Activated CD8-positive, alpha-beta memory T cell treated with anti-CD3 and anti-CD28 coated beads, Interleukin-2, amount 10 ng/mL, durations not matched to agents 7 days and 5 days (primary cell): ENCODE measurements at regions not wholly inside any gene's neighbourhood (a gene's known extent, or its start where the extent isn't known, plus 50 kb on each side); places are given as distances from the start of the nearest gene placed in this dataset.

Experiments used
- ATAC-seq: fragments of 150-1000 bp; cut with Tn5 transposase; one replicate; pipeline ENCODE4 v1.10.0; 2021; ENCODE audit warnings: moderate library complexity
- CTCF ChIA-PET: fragments of 350-600 bp; sonication (Branson Sonifier 250); formaldehyde crosslinking; loops from one replicate; lab custom pipeline; 2021; ENCODE audit warnings: antibody characterized with exemption; lab: Charles Lee
- DNase-seq: peaks from one replicate; pipeline ENCODE4 v3.0.0-alpha.2; 2020
- H3K27ac Mint-ChIP-seq: one replicate; pipeline ENCODE4 v1.8.0; 2021; ENCODE audit warnings: mild to moderate bottlenecking, mixed read lengths
- H3K27me3 Mint-ChIP-seq: one replicate; pipeline ENCODE4 v1.8.0; 2021; ENCODE audit warnings: mixed read lengths
- H3K36me3 Mint-ChIP-seq: one replicate; pipeline ENCODE4 v1.8.0; 2021; ENCODE audit warnings: mild to moderate bottlenecking, mixed read lengths
- H3K4me1 Mint-ChIP-seq: one replicate; pipeline ENCODE4 v1.8.0; 2021; ENCODE audit warnings: mixed read lengths
- H3K4me3 Mint-ChIP-seq: one replicate; pipeline ENCODE4 v1.8.0; 2021; ENCODE audit warnings: mild to moderate bottlenecking, moderate library complexity, mixed read lengths
- H3K9me3 Mint-ChIP-seq: one replicate; pipeline ENCODE4 v1.8.0; 2022; ENCODE audit warnings: low read depth, mixed read lengths

DNA sequence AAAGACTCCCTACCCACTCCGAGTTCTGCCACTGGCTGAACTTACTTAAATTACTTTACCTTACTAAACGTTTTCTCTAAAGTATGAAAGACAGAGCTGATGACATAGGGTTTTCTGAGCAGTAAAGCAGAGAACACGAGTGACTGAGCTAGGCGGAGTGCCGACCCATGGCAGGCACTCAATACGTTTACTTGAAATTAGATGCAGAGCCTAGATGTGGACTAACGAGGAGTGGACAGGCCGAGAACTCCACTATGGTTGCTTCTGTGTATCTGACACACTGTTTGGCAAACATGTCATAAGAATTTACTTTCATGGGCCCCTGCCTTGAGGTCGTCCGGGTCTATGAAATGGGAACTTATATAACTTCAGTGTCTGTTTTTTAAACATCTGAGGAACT is 471.0 kb downstream of the STK39 start:
- no peaks in the 10 kb centered on the region for H3K9me3 Mint-ChIP-seq
- no peaks in the 10 kb centered on the region for H3K27me3 Mint-ChIP-seq
- no peak for ATAC-seq
- no peaks in the 10 kb centered on the region for H3K36me3 Mint-ChIP-seq
- H3K4me1 Mint-ChIP-seq: no peaks in the 10 kb centered on the region
- no peak overlapping the region for H3K4me3 Mint-ChIP-seq
- CTCF ChIA-PET: no interaction called here
- H3K27ac Mint-ChIP-seq: no peak overlapping the region
- no peak for DNase-seq

DNA sequence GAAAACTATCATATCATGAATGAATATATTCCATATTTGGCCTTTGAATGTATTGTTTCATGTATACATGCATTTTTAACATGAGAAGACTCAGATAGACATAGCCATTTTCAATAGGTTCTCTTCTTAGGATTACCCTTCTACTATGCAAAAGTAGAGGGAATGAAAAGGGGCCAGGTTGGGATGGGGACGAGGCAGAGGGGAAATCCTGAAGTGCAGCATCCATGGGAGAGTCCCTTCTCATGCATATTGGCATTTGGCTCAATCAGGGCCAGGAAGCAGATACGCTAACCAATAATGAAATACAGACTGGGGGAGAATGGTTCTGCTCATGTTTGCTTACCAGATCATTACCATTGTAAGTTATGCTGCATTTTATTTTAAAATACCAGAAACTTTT is 475.8 kb downstream of the STK39 start:
- Mint-ChIP-seq H3K9me3 (no peaks in the 10 kb centered on the region), H3K27me3 (no peaks in the 10 kb centered on the region), H3K4me3 (no peak overlapping the region), H3K36me3 (no peaks in the 10 kb centered on the region), H3K27ac (no peak overlapping the region), H3K4me1 (no peaks in the 10 kb centered on the region)
- CTCF ChIA-PET: no interaction called here
- no peak for DNase-seq
- no peak for ATAC-seq

DNA sequence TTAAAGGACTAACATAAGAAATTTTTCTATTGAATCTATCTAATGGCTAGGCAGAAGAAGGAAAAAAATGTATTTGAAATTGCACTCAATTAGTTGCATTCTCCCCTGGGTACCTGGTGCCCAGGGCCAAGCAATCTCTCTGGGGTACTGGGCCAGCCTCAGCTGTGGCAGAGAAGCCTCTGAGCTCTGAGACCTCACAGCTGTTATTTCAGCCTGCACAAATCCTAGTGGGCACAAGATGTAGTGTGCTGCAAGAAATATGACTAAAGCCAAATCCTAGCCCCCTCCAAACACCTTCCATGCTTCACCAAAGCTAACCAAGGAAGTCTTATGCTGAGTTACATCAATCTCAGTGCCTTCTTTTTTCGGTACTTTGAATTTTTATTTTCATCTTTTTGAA is 478.4 kb downstream of the STK39 start:
- no peaks in the 10 kb centered on the region for H3K9me3 Mint-ChIP-seq
- no peak overlapping the region for H3K27ac Mint-ChIP-seq
- no peaks in the 10 kb centered on the region for H3K36me3 Mint-ChIP-seq
- no peaks in the 10 kb centered on the region for H3K4me1 Mint-ChIP-seq
- no peak overlapping the region for H3K4me3 Mint-ChIP-seq
- CTCF ChIA-PET: interaction anchor here (1.1 kb wide), 1 partner anchor 348 kb away, joined by 3 read pairs; no protein-coding TSS in a partner anchor
- no peak for ATAC-seq
- no peaks in the 10 kb centered on the region for H3K27me3 Mint-ChIP-seq
- no peak for DNase-seq

DNA sequence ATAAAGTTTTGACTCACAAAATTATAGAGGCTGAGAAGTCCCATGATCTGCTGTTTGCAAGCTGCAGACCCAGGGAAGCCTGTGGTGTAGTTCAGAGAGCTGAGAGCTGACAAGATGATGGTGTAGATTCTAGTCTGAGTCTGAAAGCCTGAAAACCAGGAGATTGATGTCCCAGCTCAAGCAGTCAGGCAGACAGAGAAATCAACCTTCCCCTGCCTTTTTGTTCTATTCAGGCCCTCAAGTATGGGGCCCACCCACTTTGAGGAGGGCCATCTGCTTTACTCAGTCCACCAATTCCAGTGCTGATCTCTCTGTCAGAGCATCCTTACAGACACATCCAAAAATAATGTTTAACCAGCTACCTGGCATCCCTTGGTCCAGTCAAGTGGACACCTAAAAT is 479.6 kb downstream of the STK39 start:
- CTCF ChIA-PET: no interaction called here
- Mint-ChIP-seq H3K36me3 (no peaks in the 10 kb centered on the region), H3K4me1 (no peaks in the 10 kb centered on the region), H3K4me3 (no peak overlapping the region), H3K27me3 (no peaks in the 10 kb centered on the region), H3K9me3 (no peaks in the 10 kb centered on the region), H3K27ac (no peak overlapping the region)
- no peak for ATAC-seq
- DNase-seq: no peak

DNA sequence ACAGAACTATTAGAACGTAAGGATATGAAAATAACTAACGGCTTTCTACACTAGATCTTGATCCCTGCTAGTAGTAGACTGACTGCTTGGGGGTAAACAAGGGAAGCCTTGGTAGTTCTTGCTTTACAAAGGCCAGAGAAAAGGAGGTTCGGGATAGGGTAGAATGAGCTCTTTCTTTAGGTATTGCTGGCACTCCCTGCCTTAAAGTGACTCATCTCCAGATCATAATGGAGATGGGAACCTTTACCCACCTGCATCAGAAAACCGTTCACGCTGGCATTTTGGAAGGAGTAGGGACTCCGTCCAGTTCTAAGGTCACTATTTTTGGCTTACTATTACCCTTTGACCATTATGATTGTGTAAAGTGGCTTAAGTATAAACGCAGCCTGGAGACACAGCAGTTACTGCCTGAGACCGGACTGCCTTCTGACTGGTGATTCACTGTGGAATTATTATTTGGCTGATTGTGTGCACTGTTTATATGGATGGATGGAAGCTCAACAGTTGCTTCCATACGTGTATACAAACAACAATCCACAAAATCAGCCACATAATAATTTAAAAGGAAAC is 482.5 kb downstream of the STK39 start:
- DNase-seq (no peak), ATAC-seq (no peak)
- Mint-ChIP-seq H3K36me3 (no peaks in the 10 kb centered on the region), H3K9me3 (no peaks in the 10 kb centered on the region), H3K4me3 (no peak overlapping the region), H3K4me1 (no peaks in the 10 kb centered on the region), H3K27ac (no peak overlapping the region), H3K27me3 (no peaks in the 10 kb centered on the region)
- CTCF ChIA-PET: no interaction called here

DNA sequence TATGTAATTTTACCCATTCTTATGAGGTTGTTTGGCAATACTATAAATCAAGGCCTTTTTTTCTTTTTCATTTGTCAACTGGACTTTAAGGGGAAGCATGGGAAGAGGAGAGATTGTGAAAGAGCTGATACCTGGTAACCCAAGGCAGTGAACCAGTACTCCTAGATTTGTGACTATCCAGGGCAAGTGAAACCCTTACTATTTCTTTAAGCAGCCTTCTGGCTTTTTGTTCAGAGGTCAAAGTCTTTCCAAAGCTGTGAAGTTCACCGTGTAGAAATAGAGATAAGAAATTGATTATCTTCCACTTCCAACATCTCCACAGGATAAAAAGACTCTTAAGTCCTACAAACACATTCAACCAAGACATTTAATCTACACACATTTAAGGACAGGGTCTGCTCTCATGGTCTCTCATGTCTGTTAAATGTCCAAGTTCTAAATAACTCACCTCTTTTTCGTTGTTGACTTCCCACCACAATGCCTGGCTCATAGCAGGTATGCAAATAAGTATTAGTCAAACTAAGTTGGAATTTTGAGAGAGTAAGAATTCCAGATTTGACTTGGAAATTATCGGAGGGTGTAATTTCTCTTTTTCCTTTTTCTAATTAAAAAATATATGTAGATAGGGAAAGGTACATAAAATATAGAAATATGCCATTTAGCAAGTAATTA is 485.8 kb downstream of the STK39 start:
- H3K27ac Mint-ChIP-seq: no peak overlapping the region
- ATAC-seq: no peak
- DNase-seq: no peak
- H3K9me3 Mint-ChIP-seq: no peaks in the 10 kb centered on the region
- no peaks in the 10 kb centered on the region for H3K27me3 Mint-ChIP-seq
- H3K36me3 Mint-ChIP-seq: no peaks in the 10 kb centered on the region
- CTCF ChIA-PET: no interaction called here
- H3K4me1 Mint-ChIP-seq: no peaks in the 10 kb centered on the region
- no peak overlapping the region for H3K4me3 Mint-ChIP-seq

DNA sequence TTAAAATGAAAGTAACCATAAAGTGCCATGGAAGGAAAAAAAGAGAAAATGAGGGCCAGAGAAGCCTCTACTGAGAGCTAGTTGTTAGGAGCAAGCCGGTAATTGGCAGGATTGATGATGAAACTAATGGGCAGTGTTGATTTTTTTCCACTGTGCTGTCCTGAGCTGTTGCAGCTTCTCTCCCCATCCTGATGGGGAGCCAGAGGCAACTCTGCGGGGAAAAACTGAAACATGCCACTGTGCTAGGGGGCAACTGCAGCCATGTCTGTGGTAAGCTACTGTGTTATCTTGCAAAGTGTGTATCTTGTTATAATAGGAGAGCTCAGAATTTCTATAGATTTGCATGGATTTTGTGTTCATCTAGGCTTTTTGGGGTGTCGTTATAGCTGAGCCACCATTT is 487.9 kb downstream of the STK39 start:
- H3K27me3 Mint-ChIP-seq: no peaks in the 10 kb centered on the region
- no peaks in the 10 kb centered on the region for H3K9me3 Mint-ChIP-seq
- no peak overlapping the region for H3K27ac Mint-ChIP-seq
- no peaks in the 10 kb centered on the region for H3K36me3 Mint-ChIP-seq
- DNase-seq (no peak), ATAC-seq (no peak)
- no peak overlapping the region for H3K4me3 Mint-ChIP-seq
- no peaks in the 10 kb centered on the region for H3K4me1 Mint-ChIP-seq
- CTCF ChIA-PET: no interaction called here

DNA sequence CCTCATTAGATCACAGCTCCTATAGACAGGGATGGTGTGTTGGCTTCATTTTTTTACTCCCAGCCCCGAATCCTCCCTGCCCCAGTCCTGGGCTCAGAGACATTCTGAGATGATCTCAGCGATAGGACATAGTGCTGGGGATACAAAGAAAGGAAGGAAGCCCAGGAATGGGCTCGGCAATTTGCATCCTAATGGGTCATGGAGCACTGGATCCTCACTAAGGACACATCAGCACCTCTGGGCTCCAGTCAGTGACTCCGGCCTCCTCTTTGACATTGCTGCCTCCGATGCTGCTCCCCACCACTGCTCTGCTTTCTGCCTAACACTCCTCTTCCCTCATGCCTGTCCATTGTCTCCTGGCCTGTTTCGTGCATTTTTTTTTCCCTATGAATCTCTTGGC is 489.1 kb downstream of the STK39 start:
- CTCF ChIA-PET: no interaction called here
- DNase-seq (no peak), ATAC-seq (no peak)
- H3K27ac Mint-ChIP-seq: no peak overlapping the region
- H3K4me1 Mint-ChIP-seq: no peaks in the 10 kb centered on the region
- no peaks in the 10 kb centered on the region for H3K27me3 Mint-ChIP-seq
- no peaks in the 10 kb centered on the region for H3K36me3 Mint-ChIP-seq
- no peaks in the 10 kb centered on the region for H3K9me3 Mint-ChIP-seq
- H3K4me3 Mint-ChIP-seq: no peak overlapping the region

DNA sequence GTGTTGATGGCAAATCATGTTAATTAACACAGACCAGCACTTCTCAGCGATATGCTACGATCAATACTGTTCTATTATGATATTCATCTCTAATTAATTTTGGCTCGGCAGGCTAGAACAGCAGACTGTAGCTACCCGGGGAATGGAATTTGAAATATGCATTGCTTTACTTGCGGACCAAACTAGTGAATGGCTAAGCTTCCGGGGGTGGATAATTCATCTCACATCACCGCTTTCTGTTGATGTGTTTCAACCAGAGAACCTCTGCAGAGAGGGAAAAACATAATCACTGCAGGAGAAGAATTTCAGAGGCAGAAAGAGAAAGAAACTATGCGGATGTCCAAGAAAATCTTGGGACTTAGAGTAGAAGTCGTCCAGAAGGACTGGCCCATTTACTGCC is 490.9 kb downstream of the STK39 start:
- Mint-ChIP-seq H3K27me3 (no peaks in the 10 kb centered on the region), H3K27ac (no peak overlapping the region), H3K4me3 (no peak overlapping the region), H3K9me3 (no peaks in the 10 kb centered on the region), H3K4me1 (no peaks in the 10 kb centered on the region), H3K36me3 (no peaks in the 10 kb centered on the region)
- CTCF ChIA-PET: no interaction called here
- DNase-seq (no peak), ATAC-seq (no peak)

DNA sequence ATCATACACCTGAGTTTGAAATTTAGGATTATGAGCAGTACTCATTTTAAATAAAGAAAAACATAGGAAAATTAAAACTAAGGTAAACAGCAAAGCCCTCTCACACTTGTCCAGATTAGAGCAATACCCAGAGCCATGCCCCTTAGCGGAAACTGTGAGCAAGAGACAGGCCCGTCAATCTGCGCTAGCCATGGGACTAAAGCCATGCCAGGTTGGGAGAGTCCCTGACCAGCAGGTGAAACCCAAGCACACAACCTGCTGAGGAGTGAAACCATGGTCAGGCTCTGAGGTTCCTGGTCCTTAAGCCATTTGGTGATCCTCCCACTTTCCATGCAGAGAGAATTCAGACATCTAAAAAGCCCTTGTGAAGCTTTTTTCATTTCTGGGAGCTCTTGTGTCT is 494.3 kb downstream of the STK39 start:
- CTCF ChIA-PET: no interaction called here
- no peaks in the 10 kb centered on the region for H3K27me3 Mint-ChIP-seq

DNA sequence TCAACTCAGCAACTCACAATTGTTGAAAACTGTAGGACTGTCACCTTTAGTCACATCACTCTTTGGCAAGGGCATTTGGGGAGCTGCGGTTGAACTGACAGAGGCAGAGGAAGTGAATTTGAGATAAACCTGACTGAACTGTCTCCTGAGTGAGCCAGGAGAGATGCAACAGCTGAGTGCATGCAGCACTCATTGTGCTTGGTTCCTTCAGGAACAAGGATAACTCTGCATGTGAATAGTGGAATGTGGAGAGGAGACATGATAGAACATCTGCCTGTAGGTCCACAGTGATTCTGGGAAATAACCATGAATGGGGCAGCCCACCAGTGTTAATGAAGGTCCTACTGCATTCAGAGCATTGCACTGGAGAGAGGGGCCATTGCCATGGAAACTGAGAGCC is 494.7 kb downstream of the STK39 start:
- CTCF ChIA-PET: no interaction called here
- Mint-ChIP-seq H3K9me3 (no peaks in the 10 kb centered on the region), H3K36me3 (no peaks in the 10 kb centered on the region), H3K27ac (no peak overlapping the region), H3K4me1 (no peaks in the 10 kb centered on the region), H3K4me3 (no peak overlapping the region), H3K27me3 (no peaks in the 10 kb centered on the region)
- ATAC-seq (no peak), DNase-seq (no peak)

More for the DNA sequence above, 494.3 kb downstream of the STK39 start:
- Mint-ChIP-seq H3K9me3 (no peaks in the 10 kb centered on the region), H3K4me3 (no peak overlapping the region), H3K36me3 (no peaks in the 10 kb centered on the region), H3K4me1 (no peaks in the 10 kb centered on the region), H3K27ac (no peak overlapping the region)
- ATAC-seq: no peak
- DNase-seq: no peak

DNA sequence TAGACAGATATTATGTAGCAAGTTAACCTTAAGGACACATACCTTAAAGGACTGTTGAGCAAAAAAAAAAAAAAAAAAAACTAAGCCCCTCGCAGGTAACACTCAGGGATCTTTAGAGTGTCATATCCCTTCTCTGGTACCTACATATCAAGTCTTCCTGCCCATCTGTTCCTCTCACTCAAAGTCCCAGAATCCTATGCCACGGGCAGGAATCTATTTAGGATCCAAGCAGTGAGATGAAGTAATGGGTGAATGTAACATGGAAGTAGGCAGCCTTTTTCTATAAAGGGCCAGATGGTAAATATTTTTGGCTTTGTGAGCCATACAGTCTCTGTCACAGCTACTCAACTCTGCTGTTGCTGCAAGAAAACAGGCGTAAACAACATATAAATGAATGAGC is 496.7 kb downstream of the STK39 start:
- no peak for ATAC-seq
- H3K9me3 Mint-ChIP-seq: no peaks in the 10 kb centered on the region
- CTCF ChIA-PET: no interaction called here
- no peak overlapping the region for H3K4me3 Mint-ChIP-seq
- no peak for DNase-seq
- H3K36me3 Mint-ChIP-seq: no peaks in the 10 kb centered on the region
- no peaks in the 10 kb centered on the region for H3K27me3 Mint-ChIP-seq
- no peak overlapping the region for H3K27ac Mint-ChIP-seq
- H3K4me1 Mint-ChIP-seq: no peaks in the 10 kb centered on the region

DNA sequence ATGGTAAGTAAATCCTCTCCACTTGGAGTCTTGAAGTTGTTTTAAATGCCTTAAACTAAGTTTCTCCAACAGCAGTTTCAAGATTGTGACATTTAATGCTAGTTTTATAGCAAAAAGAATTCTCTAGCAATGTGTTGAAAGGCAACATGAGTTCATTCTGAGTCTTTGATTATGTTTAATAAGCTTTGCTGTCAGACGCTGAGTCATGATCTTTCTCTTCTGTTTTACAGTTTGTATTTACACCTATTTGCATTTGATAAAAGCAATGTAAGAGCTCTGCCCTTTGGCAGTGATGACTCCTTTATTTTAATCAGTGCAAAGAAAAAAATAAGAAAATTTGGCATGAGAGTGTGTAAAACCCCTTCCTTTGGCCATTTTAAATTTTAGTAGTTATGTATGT is 497.7 kb downstream of the STK39 start:
- DNase-seq (no peak), ATAC-seq (no peak)
- Mint-ChIP-seq H3K36me3 (no peaks in the 10 kb centered on the region), H3K4me3 (no peak overlapping the region), H3K9me3 (no peaks in the 10 kb centered on the region), H3K4me1 (no peaks in the 10 kb centered on the region), H3K27me3 (no peaks in the 10 kb centered on the region), H3K27ac (no peak overlapping the region)
- CTCF ChIA-PET: no interaction called here

DNA sequence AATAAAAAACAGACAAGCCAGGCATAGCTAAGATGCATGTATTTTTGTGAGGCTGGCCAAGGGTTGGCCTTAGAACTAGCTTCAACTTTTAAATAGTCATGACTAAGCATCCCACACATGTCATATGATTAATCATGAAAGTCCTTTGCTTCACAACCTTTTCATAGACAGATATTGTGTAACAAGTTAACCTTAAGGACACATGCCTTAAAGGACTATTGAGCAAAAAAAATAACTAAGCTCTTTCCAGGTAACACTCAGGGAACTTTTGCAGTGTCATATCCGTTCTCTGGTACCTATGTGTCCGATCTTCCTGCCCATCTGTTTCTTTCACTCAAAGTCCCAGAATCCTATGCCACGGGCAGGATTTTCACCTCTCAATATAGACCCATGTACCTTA is 498.4 kb downstream of the STK39 start:
- DNase-seq: no peak
- CTCF ChIA-PET: no interaction called here
- Mint-ChIP-seq H3K27ac (no peak overlapping the region), H3K4me3 (no peak overlapping the region), H3K4me1 (no peaks in the 10 kb centered on the region), H3K27me3 (no peaks in the 10 kb centered on the region), H3K9me3 (no peaks in the 10 kb centered on the region), H3K36me3 (no peaks in the 10 kb centered on the region)
- ATAC-seq: no peak

DNA sequence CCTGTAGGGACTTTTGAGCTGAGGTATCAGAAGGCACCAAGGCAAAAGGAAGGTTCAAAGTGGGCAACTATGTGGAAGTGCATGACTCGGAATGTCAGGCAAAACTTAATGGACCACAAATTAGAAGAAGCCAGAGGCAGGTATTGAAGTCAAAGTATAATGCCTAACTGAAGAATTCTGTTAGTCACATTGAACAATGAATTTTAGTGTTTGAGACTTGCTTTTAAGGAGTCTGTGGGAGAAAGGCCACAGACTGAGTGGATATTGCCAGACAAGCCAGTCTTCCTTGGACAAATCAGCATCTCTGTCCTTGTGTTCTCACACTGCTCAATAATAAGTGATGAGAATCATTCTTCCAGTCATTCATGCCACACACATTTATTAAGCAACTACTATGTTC is 498.9 kb downstream of the STK39 start:
- CTCF ChIA-PET: no interaction called here
- Mint-ChIP-seq H3K27ac (no peak overlapping the region), H3K4me3 (no peak overlapping the region), H3K36me3 (no peaks in the 10 kb centered on the region), H3K27me3 (no peaks in the 10 kb centered on the region), H3K9me3 (no peaks in the 10 kb centered on the region), H3K4me1 (no peaks in the 10 kb centered on the region)
- no peak for ATAC-seq
- no peak for DNase-seq
